Lung (tissue), 11 donors: ENCODE measurements at regions not wholly inside any gene's neighbourhood (a gene's known extent, or its start where the extent isn't known, plus 50 kb on each side); places are given as distances from the start of the nearest gene placed in this dataset.

Source experiments
- ATAC-seq: fragments of 200-7000 bp; cut with Tn5 transposase; one replicate; pipeline ENCODE4 v1.9.1; 2020; ENCODE audit warnings: moderate number of reproducible peaks; ENCODE audit not compliant: insufficient read depth, low FRiP score
- DNase-seq, 3 donors: peaks; one replicate each; pipeline ENCODE4 v3.0.0-alpha.2; 2013 to 2017
- H3K27ac ChIP-seq, 2 donors: one replicate each; pipeline ENCODE4 v1.5.1; 2013; ENCODE audit warnings: mild to moderate bottlenecking in 2 of 2, moderate library complexity in 2 of 2, control low read depth in 1 of 2, inconsistent platforms in 1 of 2, low read depth in 1 of 2, low read length in 1 of 2
- H3K27me3 ChIP-seq, 3 donors: one replicate each; pipeline ENCODE4 v1.5.1; 2013; ENCODE audit warnings: low read length in 2 of 3; ENCODE audit not compliant: control insufficient read depth in 3 of 3, insufficient read depth in 3 of 3
- H3K36me3 ChIP-seq, 4 donors: one replicate each; pipeline ENCODE4 v1.5.1; 2013; ENCODE audit warnings: low read length in 4 of 4, mild to moderate bottlenecking in 1 of 4, moderate library complexity in 1 of 4; ENCODE audit not compliant: control insufficient read depth in 4 of 4, insufficient read depth in 4 of 4
- H3K4me1 ChIP-seq, 5 donors: one replicate each; pipeline ENCODE4 v1.5.1; 2013; ENCODE audit warnings: low read length in 5 of 5, mild to moderate bottlenecking in 2 of 5, moderate library complexity in 1 of 5; ENCODE audit not compliant: control insufficient read depth in 5 of 5, insufficient read depth in 5 of 5
- H3K4me3 ChIP-seq: one replicate; pipeline ENCODE4 v1.5.1; 2013; ENCODE audit warnings: mild to moderate bottlenecking, control low read depth, moderate library complexity
- H3K9ac ChIP-seq, 2 donors: one replicate each; pipeline ENCODE4 v1.5.1; 2013; ENCODE audit warnings: low read length in 2 of 2, control low read depth in 1 of 2; ENCODE audit not compliant: insufficient read depth in 1 of 2
- H3K9me3 ChIP-seq, 4 donors: one replicate each; pipeline ENCODE4 v1.5.1; 2013; ENCODE audit warnings: low read length in 3 of 4, mild to moderate bottlenecking in 1 of 4, moderate library complexity in 1 of 4; ENCODE audit not compliant: control insufficient read depth in 4 of 4, insufficient read depth in 3 of 4
- CTCF ChIP-seq: IDR thresholded peaks from 2 replicates; pipeline ENCODE4 v1.5.1; 2012; ENCODE audit warnings: mild to moderate bottlenecking; ENCODE audit errors: control extremely low read depth, extremely low read depth
- WGBS, 2 donors: extraction: QIAGEN DNeasy Blood & Tissue Kit; methylation state at CpG; one replicate each; pipeline ENCODE4 v1.1.7; 2013; 5-methylcytosine and 5-hydroxymethylcytosine counted together
- donor health status: control.
- donor health status: control.
- donor health status: Bipolar disorder and iron deficiency.
- donor health status: healthy.
- donor health status: DM: yes; HTN: yes; CAD: no.

- Histone ChIP-seq H3K4me3 (no peak overlapping the region), H3K9me3 (no peaks in the 10 kb centered on the region), H3K4me1 (no peaks in the 10 kb centered on the region), H3K27me3 (no peaks in the 10 kb centered on the region), H3K9ac (no peak overlapping the region), H3K36me3 (no peaks in the 10 kb centered on the region), H3K27ac (no peak overlapping the region)
- no peak for ATAC-seq
- no peak for TF ChIP-seq CTCF
- 71 to 79% methylated on average over 5 of the region's 5 CpGs for WGBS, 2 donors
- DNase-seq, result no peak
Measured at GRCh38 chr1:217244971-217245370, 385.9 kb downstream of the GPATCH2 start.

GRCh38 chr1:217240656-217241055 lies 390.2 kb downstream of the GPATCH2 start:
- Histone ChIP-seq H3K9me3 (no peaks in the 10 kb centered on the region), H3K9ac (no peak overlapping the region), H3K4me3 (no peak overlapping the region), H3K27me3 (no peaks in the 10 kb centered on the region), H3K27ac (no peak overlapping the region), H3K36me3 (no peaks in the 10 kb centered on the region), H3K4me1 (no peaks in the 10 kb centered on the region)
- 70 to 76% methylated on average over 2 of the region's 2 CpGs for WGBS, 2 donors
- DNase-seq, result no peak
- no peak for ATAC-seq
- TF ChIP-seq CTCF, result no peak

GRCh38 chr1:217238945-217239344 lies 391.9 kb downstream of the GPATCH2 start:
- ATAC-seq, result no peak
- no peak for TF ChIP-seq CTCF
- Histone ChIP-seq H3K27me3 (no peaks in the 10 kb centered on the region), H3K9ac (no peak overlapping the region), H3K9me3 (no peaks in the 10 kb centered on the region), H3K36me3 (no peaks in the 10 kb centered on the region), H3K4me1 (no peaks in the 10 kb centered on the region), H3K27ac (no peak overlapping the region), H3K4me3 (no peak overlapping the region)
- no peak for DNase-seq

- no peak overlapping the region for H3K27ac ChIP-seq
- no peak for TF ChIP-seq CTCF
- no peak overlapping the region for H3K4me3 ChIP-seq
- no peak overlapping the region for H3K9ac ChIP-seq
- WGBS, 2 donors, result 50 to 67% methylated on average over 2 of the region's 2 CpGs
- H3K27me3 ChIP-seq, result no peaks in the 10 kb centered on the region
- DNase-seq (peak in 2 of 3 donors; percentile 8 to 15), ATAC-seq (no peak)
- H3K4me1 ChIP-seq, result peaks cover 0 to 12% (median 0%) of the 10 kb centered on the region in 5 donors
- H3K9me3 ChIP-seq, result no peaks in the 10 kb centered on the region
- no peaks in the 10 kb centered on the region for H3K36me3 ChIP-seq
Measured at GRCh38 chr1:217230412-217230811, 400.5 kb downstream of the GPATCH2 start.
